H1 (cell line): ENCODE measurements at regions not wholly inside any gene's neighbourhood (a gene's known extent, or its start where the extent isn't known, plus 50 kb on each side); places are given as distances from the start of the nearest gene placed in this dataset.

Experiments
- CTCF ChIA-PET: fragments of 300-600 bp; sonication (Branson Sonifier 250); formaldehyde crosslinking; loops from one replicate; lab custom pipeline; 2021; ENCODE audit not compliant: partially characterized antibody; lab: Charles Lee
- POLR2A ChIA-PET: fragments of 300-600 bp; sonication (Branson Sonifier 250); formaldehyde crosslinking; loops from one replicate; lab custom pipeline; 2021; ENCODE audit warnings: inconsistent platforms; ENCODE audit not compliant: partially characterized antibody; lab: Charles Lee
- DNase-seq, 2 experiments: peaks; one replicate each; pipeline versions ENCODE4 v3.0.0 to v3.0.0-alpha.2; 2010 to 2022; ENCODE audit warnings: low spot score in 2 of 2, low read depth in 1 of 2, mixed read lengths in 1 of 2
- FAIRE-seq: peaks from 2 replicates; lab custom pipeline; 2011; peaks lifted over from hg19 to GRCh38; lab: Jason Lieb, UNC
- H2AFZ ChIP-seq: 2 replicates; pipeline ENCODE4 v1.8.1; 2012; ENCODE audit warnings: low read length, inconsistent platforms
- H2AK5ac ChIP-seq: 2 replicates; pipeline ENCODE4 v1.6.1; 2013; ENCODE audit warnings: low read depth, low read length
- H2BK120ac ChIP-seq: replicated peaks from 2 replicates; pipeline ENCODE3; 2013; ENCODE audit warnings: low read depth, low read length, inconsistent platforms
- H2BK12ac ChIP-seq: 2 replicates; pipeline ENCODE4 v1.6.1; 2013; ENCODE audit warnings: low read depth, low read length
- H2BK15ac ChIP-seq: 2 replicates; pipeline ENCODE4 v1.6.1; 2013; ENCODE audit warnings: low read length
- H2BK20ac ChIP-seq: 2 replicates; pipeline ENCODE4 v1.6.1; 2013; ENCODE audit warnings: low read length
- H2BK5ac ChIP-seq: 2 replicates; pipeline ENCODE4 v1.6.1; 2013; ENCODE audit warnings: low read depth, low read length
- H3K14ac ChIP-seq: 2 replicates; pipeline ENCODE4 v1.6.1; 2013; ENCODE audit warnings: inconsistent platforms; ENCODE audit not compliant: insufficient read length
- H3K18ac ChIP-seq: 2 replicates; pipeline ENCODE4 v1.6.1; 2013; ENCODE audit warnings: low read length; ENCODE audit errors: extremely low read depth
- H3K23ac ChIP-seq: 2 replicates; pipeline ENCODE4 v1.6.1; 2013; ENCODE audit warnings: inconsistent platforms; ENCODE audit not compliant: insufficient read length
- H3K23me2 ChIP-seq: 2 replicates; pipeline ENCODE4 v1.6.1; 2013; ENCODE audit warnings: low read depth, low read length
- H3K27ac ChIP-seq: 2 replicates; pipeline ENCODE4 v1.6.1; 2011; ENCODE audit warnings: low read depth, low read length, inconsistent platforms
- H3K27me3 ChIP-seq, 4 experiments: replicated peaks in 1 of 4; 1 replicate in 1 of 4; 2 replicates in 3 of 4; pipeline versions ENCODE4 v1.6.1 to v1.8.1; 2011 to 2013; ENCODE audit warnings: low read length in 3 of 4, mild to moderate bottlenecking in 3 of 4, inconsistent platforms in 2 of 4, mixed read lengths in 2 of 4, moderate library complexity in 1 of 4; ENCODE audit not compliant: control insufficient read depth in 3 of 4, insufficient read depth in 3 of 4; ENCODE audit errors: extremely low read depth in 1 of 4
- H3K36me3 ChIP-seq, 4 experiments: 2 replicates each; pipeline versions ENCODE4 v1.6.1 to v1.8.1; 2011 to 2013; ENCODE audit warnings: mild to moderate bottlenecking in 4 of 4, low read length in 3 of 4, moderate library complexity in 2 of 4, control low read depth in 1 of 4, inconsistent platforms in 1 of 4; ENCODE audit not compliant: insufficient read depth in 4 of 4, control insufficient read depth in 2 of 4
- H3K4ac ChIP-seq: replicated peaks from 2 replicates; pipeline ENCODE3; 2013; ENCODE audit warnings: low read length, low read depth, mixed read lengths, inconsistent platforms; ENCODE audit not compliant: insufficient read length
- H3K4me1 ChIP-seq, 4 experiments: replicated peaks in 1 of 4; 1 replicate in 1 of 4; 2 replicates in 3 of 4; pipeline versions ENCODE4 v1.6.1 to v1.8.1; 2011 to 2013; ENCODE audit warnings: low read length in 3 of 4, inconsistent platforms in 2 of 4, mixed read lengths in 1 of 4; ENCODE audit not compliant: insufficient read depth in 4 of 4, control insufficient read depth in 3 of 4
- H3K4me2 ChIP-seq, 2 experiments: 2 replicates each; pipeline versions ENCODE4 v1.6.1 to v1.8.1; 2011 to 2013; ENCODE audit warnings: low read depth in 2 of 2, low read length in 2 of 2, control low read depth in 1 of 2, inconsistent platforms in 1 of 2, mild to moderate bottlenecking in 1 of 2; ENCODE audit not compliant: insufficient read depth in 1 of 2
- H3K4me3 ChIP-seq, 4 experiments: fragments of 200-600, 300-600 bp in 1 of 4; sonication (generic), shearing (Covaris generic), sonication (Bioruptor Twin) in 1 of 4; 2 replicates each; pipeline versions ENCODE4 v1.5.1 to v1.8.1; 2011 to 2016; ENCODE audit warnings: low read length in 4 of 4, low read depth in 3 of 4, control low read depth in 2 of 4, inconsistent platforms in 2 of 4, mild to moderate bottlenecking in 2 of 4, mixed read lengths in 1 of 4, moderate library complexity in 1 of 4; ENCODE audit not compliant: insufficient read depth in 2 of 4; ENCODE audit errors: extremely low read depth in 1 of 4
- H3K56ac ChIP-seq: replicated peaks from 2 replicates; pipeline ENCODE3; 2013; ENCODE audit warnings: low read depth, mild to moderate bottlenecking, mixed read lengths, low read length, inconsistent platforms; ENCODE audit not compliant: insufficient read length
- H3K79me1 ChIP-seq: 2 replicates; pipeline ENCODE4 v1.6.1; 2013; ENCODE audit warnings: low read depth, low read length, control low read depth
- H3K79me2 ChIP-seq, 2 experiments: 2 replicates each; pipeline versions ENCODE4 v1.6.1 to v1.8.1; 2012 to 2013; ENCODE audit warnings: low read length in 2 of 2, mild to moderate bottlenecking in 2 of 2, inconsistent platforms in 1 of 2; ENCODE audit not compliant: insufficient read depth in 2 of 2, control insufficient read depth in 1 of 2
- H3K9ac ChIP-seq, 4 experiments: replicated peaks in 1 of 4; 1 replicate in 1 of 4; 2 replicates in 3 of 4; pipeline versions ENCODE4 v1.6.1 to v1.8.1; 2011 to 2013; ENCODE audit warnings: low read depth in 3 of 4, low read length in 3 of 4, control low read depth in 2 of 4, mild to moderate bottlenecking in 2 of 4, moderate library complexity in 2 of 4, inconsistent platforms in 1 of 4; ENCODE audit errors: extremely low read depth in 1 of 4
- H3K9me3 ChIP-seq, 2 experiments: 2 replicates each; pipeline versions ENCODE4 v1.6.1 to v1.8.1; 2012 to 2013; ENCODE audit warnings: mild to moderate bottlenecking in 2 of 2, moderate library complexity in 2 of 2, control low read depth in 1 of 2, inconsistent platforms in 1 of 2, low read depth in 1 of 2, low read length in 1 of 2, mixed read lengths in 1 of 2; ENCODE audit not compliant: insufficient read depth in 2 of 2
- H4K20me1 ChIP-seq, 2 experiments: replicated peaks in 1 of 2; 2 replicates each; pipeline versions ENCODE3 to v1.8.1; 2011 to 2013; ENCODE audit warnings: inconsistent platforms in 2 of 2, low read length in 2 of 2, mild to moderate bottlenecking in 1 of 2; ENCODE audit not compliant: insufficient read depth in 2 of 2, control insufficient read depth in 1 of 2
- H4K5ac ChIP-seq: 2 replicates; pipeline ENCODE4 v1.6.1; 2013; ENCODE audit warnings: low read length, low read depth, mixed read lengths, inconsistent platforms; ENCODE audit not compliant: insufficient read length
- H4K8ac ChIP-seq: 2 replicates; pipeline ENCODE4 v1.8.0; 2013; ENCODE audit warnings: mild to moderate bottlenecking, moderate library complexity, low read length, inconsistent platforms; ENCODE audit not compliant: insufficient read depth; ENCODE audit errors: extremely low read depth
- H4K91ac ChIP-seq: replicated peaks from 2 replicates; pipeline ENCODE3; 2013; ENCODE audit warnings: low read length, mixed read lengths, inconsistent platforms; ENCODE audit not compliant: insufficient read length
- BACH1 ChIP-seq: IDR thresholded peaks from 2 replicates; pipeline ENCODE4 v1.6.1; 2012; ENCODE audit warnings: low read length, improper control_type of control experiment
- CEBPB ChIP-seq: IDR thresholded peaks from 2 replicates; pipeline ENCODE4 v1.6.1; 2012; ENCODE audit warnings: low read depth, low read length
- CTBP2 ChIP-seq: IDR thresholded peaks from 2 replicates; pipeline ENCODE4 v1.7.0; 2011; ENCODE audit warnings: borderline replicate concordance, mild to moderate bottlenecking, moderate library complexity, mixed read lengths, low read length; ENCODE audit not compliant: insufficient read depth, insufficient read length
- HDAC2 ChIP-seq, 2 experiments: fragments of 300-600 bp in 1 of 2; sonication (generic) in 1 of 2; IDR thresholded peaks; 2 replicates each; pipeline ENCODE4 v1.6.1; 2011 to 2012; ENCODE audit warnings: low read depth in 2 of 2, low read length in 2 of 2, mild to moderate bottlenecking in 2 of 2, moderate library complexity in 2 of 2, borderline replicate concordance in 1 of 2, inconsistent platforms in 1 of 2
- SP2 ChIP-seq: IDR thresholded peaks from 2 replicates; pipeline ENCODE4 v1.6.1; 2012; ENCODE audit warnings: mild to moderate bottlenecking, low read length, inconsistent platforms
- SUZ12 ChIP-seq: fragments of 200-600 bp; sonication (generic); IDR thresholded peaks from 2 replicates; pipeline ENCODE4 v1.6.1; 2012; ENCODE audit warnings: mild to moderate bottlenecking, inconsistent platforms, low read length, moderate library complexity, mixed read lengths
- WGBS, 2 experiments: shearing (Covaris generic) in 1 of 2; methylation state at CpG; one replicate each; pipeline versions ENCODE4 v1.1.6 to v1.1.7; 2013 to 2015; ENCODE audit warnings: low lambda C conversion rate in 2 of 2, mixed read lengths in 2 of 2, inconsistent platforms in 1 of 2, low coverage in 1 of 2, missing lambda C conversion rate in 1 of 2; ENCODE audit not compliant: insufficient replicate concordance in 2 of 2, insufficient coverage in 1 of 2, insufficient read length in 1 of 2; ENCODE audit errors: extremely low coverage in 1 of 2, missing lambda C conversion rate in 1 of 2; 5-methylcytosine and 5-hydroxymethylcytosine counted together

- Histone ChIP-seq H3K9ac (no peak overlapping the region), H2AFZ (no peak overlapping the region), H3K4me2 (no peak overlapping the region), H4K91ac (no peak overlapping the region), H3K79me2 (no peaks in the 10 kb centered on the region), H4K20me1 (no peaks in the 10 kb centered on the region), H3K4me3 (no peak overlapping the region), H2BK15ac (no peak overlapping the region), H3K4me1 (no peaks in the 10 kb centered on the region), H3K14ac (no peak overlapping the region), H3K23ac (no peak overlapping the region), H3K4ac (no peak overlapping the region), H4K5ac (no peak overlapping the region), H3K27me3 (no peaks in the 10 kb centered on the region), H2BK20ac (no peak overlapping the region), H3K79me1 (no peaks in the 10 kb centered on the region), H3K18ac (no peak overlapping the region), H2BK120ac (no peak overlapping the region), H2AK5ac (no peak overlapping the region), H2BK12ac (no peak overlapping the region), H3K56ac (no peak overlapping the region), H3K9me3 (no peaks in the 10 kb centered on the region), H3K27ac (no peak overlapping the region), H3K23me2 (no peaks in the 10 kb centered on the region), H2BK5ac (no peak overlapping the region), H3K36me3 (no peaks in the 10 kb centered on the region), H4K8ac (no peak overlapping the region)
- ChIA-PET POLR2A (no interaction called here), CTCF (no interaction called here)
- 80% methylated on average over 2 of the region's 2 CpGs; no CpG with 5 or more reads in 1 of the 2 experiments for WGBS, 2 experiments
- no peak for DNase-seq
- FAIRE-seq = no peak
- TF ChIP-seq CTBP2 (no peak), BACH1 (no peak), SP2 (no peak), SUZ12 (no peak), HDAC2 (IDR thresholded peaks at IDR 0.05; ENCODE audit: borderline replicate concordance in 1 of 2, low read depth in 2 of 2, low read length in 2 of 2) (no peak), CEBPB (no peak)
Observed at GRCh38 chrX:121782544-121782943, 735.1 kb downstream of the GLUD2 start.
